RWPE2 (cell line): ENCODE measurements at regions not wholly inside any gene's neighbourhood (a gene's known extent, or its start where the extent isn't known, plus 50 kb on each side); places are given as distances from the start of the nearest gene placed in this dataset.

Source experiments
- ATAC-seq: fragments of 200-7000 bp; cut with Tn5 transposase; 3 replicates; pipeline ENCODE4 v1.9.1; 2021; ENCODE audit warnings: low read depth
- DNase-seq: peaks from one replicate; pipeline ENCODE4 v3.0.0-alpha.2; 2020; ENCODE audit warnings: low spot score
- H3K27ac ChIP-seq: fragments of 450-650 bp; 2 replicates; pipeline ENCODE4 v1.5.1; 2017; ENCODE audit warnings: mild to moderate bottlenecking; ENCODE audit not compliant: poor library complexity, severe bottlenecking
- H3K27me3 ChIP-seq: fragments of 250-450 bp; sonication (Bioruptor Pico); 2 replicates; pipeline ENCODE4 v1.5.1; 2021; ENCODE audit warnings: mild to moderate bottlenecking, moderate library complexity; ENCODE audit not compliant: insufficient read depth, poor library complexity, severe bottlenecking
- H3K36me3 ChIP-seq: fragments of 250-450 bp; sonication (Bioruptor Pico); 2 replicates; pipeline ENCODE4 v1.5.1; 2020; ENCODE audit warnings: low read depth, mild to moderate bottlenecking, moderate library complexity
- H3K4me1 ChIP-seq: fragments of 250-450 bp; sonication (Bioruptor Pico); 2 replicates; pipeline ENCODE4 v1.5.1; 2021; ENCODE audit warnings: mild to moderate bottlenecking, moderate library complexity; ENCODE audit not compliant: insufficient read depth, poor library complexity, severe bottlenecking
- H3K4me3 ChIP-seq: fragments of 250-450 bp; sonication (Bioruptor Pico); 2 replicates; pipeline ENCODE4 v1.5.1; 2021; ENCODE audit warnings: mild to moderate bottlenecking, moderate library complexity; ENCODE audit not compliant: severe bottlenecking
- H3K9me3 ChIP-seq: fragments of 250-450 bp; sonication (Bioruptor Pico); 2 replicates; pipeline ENCODE4 v1.5.1; 2021; ENCODE audit warnings: mild to moderate bottlenecking, moderate library complexity; ENCODE audit not compliant: severe bottlenecking
- TF ChIP-seq, protein P1 (sequence below): fragments of 450-650 bp; IDR thresholded peaks from one replicate; pipeline ENCODE4 v1.5.1; 2017; ENCODE audit warnings: mild to moderate bottlenecking, moderate library complexity; ENCODE audit not compliant: poor library complexity, severe bottlenecking

DNA sequence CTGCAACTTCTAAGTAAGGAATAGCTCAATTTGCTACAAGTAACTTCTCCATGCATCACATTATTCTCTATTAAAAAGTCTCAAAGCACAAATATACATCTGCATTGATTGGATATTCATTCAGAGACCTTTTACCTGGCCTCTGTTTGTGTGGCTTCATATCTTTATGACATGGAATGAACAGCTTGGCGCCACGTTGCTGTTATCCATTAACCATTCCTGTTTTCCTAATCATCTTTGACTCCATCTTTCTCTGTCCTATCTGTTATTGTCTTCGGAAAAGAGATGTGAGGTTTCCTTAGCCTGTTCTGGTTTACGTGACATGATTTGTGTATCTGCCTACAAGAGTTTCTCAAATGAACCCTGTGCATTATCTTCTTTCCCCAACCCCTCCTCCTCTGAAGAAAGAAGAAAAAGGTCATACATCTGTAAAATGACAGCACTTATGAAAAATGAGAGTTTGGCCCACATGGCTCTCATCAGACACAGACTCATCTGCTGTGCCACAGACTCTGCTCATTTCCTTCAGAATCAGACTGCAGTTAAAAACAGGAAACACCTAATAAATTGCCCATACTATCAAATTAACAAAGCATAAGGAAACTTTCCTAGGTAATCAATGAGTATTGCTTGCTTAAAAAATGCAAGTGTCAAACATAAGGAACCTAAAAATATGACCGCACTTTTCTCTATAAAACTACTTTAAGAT is 347.6 kb upstream of the FAM241A start:
- Histone ChIP-seq H3K36me3 (no peaks in the 10 kb centered on the region), H3K4me1 (no peaks in the 10 kb centered on the region), H3K27ac (no peak overlapping the region), H3K9me3 (no peaks in the 10 kb centered on the region), H3K4me3 (no peak overlapping the region), H3K27me3 (no peaks in the 10 kb centered on the region)
- DNase-seq: no peak
- TF ChIP-seq, protein P1, sequence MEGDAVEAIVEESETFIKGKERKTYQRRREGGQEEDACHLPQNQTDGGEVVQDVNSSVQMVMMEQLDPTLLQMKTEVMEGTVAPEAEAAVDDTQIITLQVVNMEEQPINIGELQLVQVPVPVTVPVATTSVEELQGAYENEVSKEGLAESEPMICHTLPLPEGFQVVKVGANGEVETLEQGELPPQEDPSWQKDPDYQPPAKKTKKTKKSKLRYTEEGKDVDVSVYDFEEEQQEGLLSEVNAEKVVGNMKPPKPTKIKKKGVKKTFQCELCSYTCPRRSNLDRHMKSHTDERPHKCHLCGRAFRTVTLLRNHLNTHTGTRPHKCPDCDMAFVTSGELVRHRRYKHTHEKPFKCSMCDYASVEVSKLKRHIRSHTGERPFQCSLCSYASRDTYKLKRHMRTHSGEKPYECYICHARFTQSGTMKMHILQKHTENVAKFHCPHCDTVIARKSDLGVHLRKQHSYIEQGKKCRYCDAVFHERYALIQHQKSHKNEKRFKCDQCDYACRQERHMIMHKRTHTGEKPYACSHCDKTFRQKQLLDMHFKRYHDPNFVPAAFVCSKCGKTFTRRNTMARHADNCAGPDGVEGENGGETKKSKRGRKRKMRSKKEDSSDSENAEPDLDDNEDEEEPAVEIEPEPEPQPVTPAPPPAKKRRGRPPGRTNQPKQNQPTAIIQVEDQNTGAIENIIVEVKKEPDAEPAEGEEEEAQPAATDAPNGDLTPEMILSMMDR: no peak
- ATAC-seq: no peak

DNA sequence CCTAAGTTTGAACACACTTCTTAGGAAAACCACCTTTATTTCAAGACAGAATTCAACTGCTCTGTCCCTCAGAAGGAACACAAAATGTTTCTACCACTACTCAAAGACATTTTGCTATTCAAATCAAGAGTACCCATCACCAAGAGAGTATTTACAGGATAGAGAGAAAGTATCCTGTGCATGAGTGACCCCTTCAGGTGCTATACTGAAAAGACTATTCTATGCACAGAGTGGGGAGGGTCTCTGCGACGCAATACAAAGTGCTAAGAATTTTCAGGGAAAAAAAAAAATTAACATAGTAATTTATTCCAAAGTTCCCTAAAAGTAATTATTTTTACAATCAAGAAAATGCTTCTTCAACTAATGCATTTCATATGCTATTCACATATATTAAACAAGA is 346.4 kb upstream of the FAM241A start:
- Histone ChIP-seq H3K27me3 (no peaks in the 10 kb centered on the region), H3K36me3 (no peaks in the 10 kb centered on the region), H3K9me3 (no peaks in the 10 kb centered on the region), H3K27ac (no peak overlapping the region), H3K4me3 (no peak overlapping the region), H3K4me1 (no peaks in the 10 kb centered on the region)
- TF ChIP-seq, protein P1: no peak
- DNase-seq: no peak
- no peak for ATAC-seq

DNA sequence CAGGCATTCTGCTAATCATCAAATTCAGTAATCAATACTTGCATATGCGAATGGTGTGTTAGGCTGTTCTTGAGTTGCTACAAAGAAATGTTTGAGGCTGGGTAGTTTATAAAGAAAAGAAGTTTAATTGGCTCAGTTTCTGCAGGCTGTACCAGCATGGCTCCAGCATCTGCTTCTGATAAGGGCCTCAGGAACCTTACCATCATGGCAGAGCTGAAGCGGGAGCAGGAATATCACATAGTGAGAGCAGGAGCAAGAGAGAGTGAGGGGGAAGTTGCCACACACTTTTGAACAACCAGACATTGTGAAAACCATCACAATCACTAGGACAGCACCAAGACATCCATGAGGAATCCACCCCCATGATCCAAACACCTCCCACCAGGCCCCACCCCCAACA is 344.7 kb upstream of the FAM241A start:
- ATAC-seq (no peak), DNase-seq (no peak)
- Histone ChIP-seq H3K9me3 (no peaks in the 10 kb centered on the region), H3K27me3 (peaks cover 2% of the 10 kb centered on the region), H3K36me3 (no peaks in the 10 kb centered on the region), H3K4me3 (no peak overlapping the region), H3K4me1 (no peaks in the 10 kb centered on the region), H3K27ac (no peak overlapping the region)
- TF ChIP-seq, protein P1: no peak

DNA sequence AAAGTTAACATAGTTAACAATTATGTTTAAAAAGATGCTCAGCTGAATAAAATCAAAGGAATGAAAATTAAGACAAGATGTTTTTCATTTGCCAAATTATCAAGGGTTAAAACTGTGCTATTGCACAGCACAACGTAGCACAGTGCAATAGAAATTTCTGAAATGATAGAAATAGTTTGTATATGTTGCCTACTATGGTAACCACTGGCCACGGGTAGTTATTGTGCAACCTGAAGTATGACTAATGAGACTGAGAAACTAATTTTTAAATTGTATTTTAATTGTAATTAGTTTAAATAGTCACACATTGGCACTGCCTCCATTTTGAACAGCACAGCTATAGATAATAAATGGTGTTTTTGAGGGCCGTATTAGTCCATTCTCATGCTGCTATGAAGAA is 343.1 kb upstream of the FAM241A start:
- TF ChIP-seq, protein P1: no peak
- DNase-seq: no peak
- ATAC-seq: peak; percentile 62; the same call in 1 of the 3 replicates
- no peaks in the 10 kb centered on the region for H3K36me3 ChIP-seq
- H3K9me3 ChIP-seq: no peaks in the 10 kb centered on the region
- H3K4me3 ChIP-seq: no peak overlapping the region
- H3K27me3 ChIP-seq: peaks cover 6% of the 10 kb centered on the region
- H3K4me1 ChIP-seq: no peaks in the 10 kb centered on the region
- no peak overlapping the region for H3K27ac ChIP-seq

DNA sequence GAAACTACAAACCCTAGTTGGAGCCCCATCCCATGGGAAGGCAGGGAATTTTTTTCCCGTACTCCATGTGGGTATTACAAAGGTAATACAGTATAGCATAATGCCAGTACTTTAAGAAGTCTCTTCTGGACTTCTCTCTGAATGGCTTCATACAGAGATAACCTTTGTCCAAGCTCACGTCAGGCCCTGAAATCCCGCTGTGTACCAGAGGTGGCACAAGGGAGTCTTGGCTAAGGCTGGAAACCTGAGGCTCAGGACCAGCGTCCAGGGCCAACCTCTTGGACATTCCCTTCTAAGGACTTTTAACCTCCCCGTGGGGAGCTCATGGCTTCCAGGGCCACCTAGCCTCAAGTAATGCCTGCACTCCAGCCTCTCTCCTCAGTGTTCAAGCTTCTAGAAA is 338.9 kb upstream of the FAM241A start:
- no peaks in the 10 kb centered on the region for H3K9me3 ChIP-seq
- no peak overlapping the region for H3K4me3 ChIP-seq
- H3K4me1 ChIP-seq: no peaks in the 10 kb centered on the region
- no peak for DNase-seq
- H3K27me3 ChIP-seq: peaks cover 20% of the 10 kb centered on the region
- peak; percentile 45; the same call in 1 of the 3 replicates for ATAC-seq
- TF ChIP-seq, protein P1: peak; percentile 7
- no peak overlapping the region for H3K27ac ChIP-seq
- H3K36me3 ChIP-seq: no peaks in the 10 kb centered on the region
